ENCODE measurements at regions not wholly inside any gene's neighbourhood (a gene's known extent, or its start where the extent isn't known, plus 50 kb on each side); places are given as distances from the start of the nearest gene placed in this dataset.

GRCh38 chr1:225707824-225708223 lies 54.9 kb upstream of the ENAH start:
- DNase-seq (ENCODE audit: low read depth) = no peak
- TF ChIP-seq, protein P1, sequence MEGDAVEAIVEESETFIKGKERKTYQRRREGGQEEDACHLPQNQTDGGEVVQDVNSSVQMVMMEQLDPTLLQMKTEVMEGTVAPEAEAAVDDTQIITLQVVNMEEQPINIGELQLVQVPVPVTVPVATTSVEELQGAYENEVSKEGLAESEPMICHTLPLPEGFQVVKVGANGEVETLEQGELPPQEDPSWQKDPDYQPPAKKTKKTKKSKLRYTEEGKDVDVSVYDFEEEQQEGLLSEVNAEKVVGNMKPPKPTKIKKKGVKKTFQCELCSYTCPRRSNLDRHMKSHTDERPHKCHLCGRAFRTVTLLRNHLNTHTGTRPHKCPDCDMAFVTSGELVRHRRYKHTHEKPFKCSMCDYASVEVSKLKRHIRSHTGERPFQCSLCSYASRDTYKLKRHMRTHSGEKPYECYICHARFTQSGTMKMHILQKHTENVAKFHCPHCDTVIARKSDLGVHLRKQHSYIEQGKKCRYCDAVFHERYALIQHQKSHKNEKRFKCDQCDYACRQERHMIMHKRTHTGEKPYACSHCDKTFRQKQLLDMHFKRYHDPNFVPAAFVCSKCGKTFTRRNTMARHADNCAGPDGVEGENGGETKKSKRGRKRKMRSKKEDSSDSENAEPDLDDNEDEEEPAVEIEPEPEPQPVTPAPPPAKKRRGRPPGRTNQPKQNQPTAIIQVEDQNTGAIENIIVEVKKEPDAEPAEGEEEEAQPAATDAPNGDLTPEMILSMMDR (conservative IDR thresholded peaks at IDR 0.05; ENCODE audit: low read depth, low read length) = no peak
- H3K4me3 ChIP-seq (ENCODE audit: low read depth, low read length) = no peak overlapping the region

DNA sequence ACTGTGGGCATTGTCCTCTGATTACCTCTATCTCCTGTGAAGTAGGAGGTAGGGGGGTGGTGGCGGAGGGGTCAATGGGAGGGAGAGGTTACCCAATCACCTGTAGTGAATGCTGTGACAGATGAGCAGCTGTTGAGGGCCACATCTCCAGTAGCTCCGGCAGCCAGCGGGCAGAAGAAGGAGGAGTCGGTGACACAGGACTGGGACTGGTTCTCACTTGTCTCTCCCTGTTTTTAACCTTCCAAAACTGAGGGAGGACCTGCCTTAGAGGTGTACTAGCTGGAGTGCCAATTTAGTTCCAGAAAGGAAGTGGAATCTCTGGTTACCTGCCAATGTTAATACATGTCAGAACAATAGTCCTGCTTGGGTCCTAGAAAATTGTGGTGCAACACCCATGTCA lies 56.2 kb upstream of the ENAH start:
- H3K4me3 ChIP-seq (ENCODE audit: low read depth, low read length) = no peak overlapping the region
- TF ChIP-seq, protein P1 (conservative IDR thresholded peaks at IDR 0.05; ENCODE audit: low read depth, low read length) = no peak
- DNase-seq (ENCODE audit: low read depth) = no peak

DNA sequence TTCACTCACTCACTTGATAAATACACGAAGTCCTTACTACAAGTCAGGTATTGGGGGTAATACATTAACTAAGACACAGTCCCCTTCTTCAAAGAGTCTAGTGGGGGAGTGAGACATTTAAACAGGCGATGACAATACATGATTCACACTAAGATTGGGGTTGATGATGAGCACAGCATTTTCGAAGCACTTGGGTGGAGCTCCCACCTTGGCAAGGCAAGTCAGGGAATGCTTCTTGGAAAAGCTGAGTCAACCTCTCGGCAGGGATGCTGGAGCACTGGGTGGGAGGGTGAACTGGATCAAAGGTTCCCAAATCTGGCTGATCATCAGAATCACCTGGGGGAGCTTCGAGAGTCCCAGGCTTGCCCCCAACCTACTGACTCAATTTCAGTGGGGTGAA lies 57.9 kb upstream of the ENAH start:
- H3K4me3 ChIP-seq (ENCODE audit: low read depth, low read length) = no peak overlapping the region
- peak; percentile 56 for DNase-seq (ENCODE audit: low read depth)
- TF ChIP-seq, protein P1 (conservative IDR thresholded peaks at IDR 0.05; ENCODE audit: low read depth, low read length) = no peak

DNA sequence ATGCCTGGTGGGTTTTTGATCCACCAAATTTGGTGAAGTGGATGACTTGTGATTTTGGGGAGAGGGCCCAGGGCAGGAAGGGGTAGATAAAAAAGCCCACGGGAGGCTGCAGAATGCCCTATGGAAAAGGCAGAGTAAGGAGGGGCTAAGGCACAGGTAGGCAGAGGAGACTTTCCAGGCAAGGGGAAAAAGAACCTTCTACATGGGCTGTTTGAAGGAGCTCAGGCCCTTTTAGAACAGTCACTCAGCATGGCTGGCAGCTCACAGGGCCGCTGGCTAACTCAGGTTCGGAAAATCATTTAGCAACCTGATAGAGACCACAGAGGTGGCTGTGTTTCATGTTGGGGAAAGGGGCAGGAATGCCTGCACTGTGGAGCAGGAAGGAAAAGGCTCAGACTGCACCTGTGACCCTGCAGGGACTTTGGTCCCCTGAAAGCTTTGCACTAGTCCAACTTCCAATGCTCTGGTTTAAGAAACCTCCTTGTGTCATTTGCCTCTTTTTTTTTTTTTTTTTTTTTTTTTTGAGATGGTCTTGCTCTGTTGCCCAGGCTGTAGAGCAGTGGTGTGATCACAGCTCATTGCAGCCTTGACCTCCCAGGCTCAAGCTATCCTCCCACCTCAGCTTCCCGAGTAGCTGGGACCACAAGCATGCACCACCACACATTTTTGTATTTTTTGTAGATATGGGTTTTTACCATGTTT lies 58.5 kb upstream of the ENAH start:
- H3K4me3 ChIP-seq (ENCODE audit: low read depth, low read length) = no peak overlapping the region
- TF ChIP-seq, protein P1 (conservative IDR thresholded peaks at IDR 0.05; ENCODE audit: low read depth, low read length) = no peak
- DNase-seq (ENCODE audit: low read depth) = no peak

DNA sequence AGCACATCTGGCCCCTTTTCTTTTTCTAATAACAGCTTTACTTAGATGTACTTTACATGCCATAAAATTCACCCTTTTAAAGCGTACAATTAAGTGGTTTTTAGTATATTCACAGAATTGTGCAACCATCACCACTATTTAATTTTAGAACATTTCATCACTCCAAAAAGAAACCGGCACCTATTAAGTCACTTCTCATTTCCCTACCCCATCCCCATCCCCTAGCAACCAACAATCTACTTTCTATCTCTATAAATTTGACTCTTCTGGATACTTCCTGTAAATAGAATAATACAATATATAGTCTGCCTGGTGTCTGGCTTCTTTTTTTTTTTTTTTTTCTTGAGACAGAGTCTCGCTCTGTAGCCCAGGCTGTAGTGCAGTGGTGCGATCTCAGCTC lies 59.5 kb upstream of the ENAH start:
- H3K4me3 ChIP-seq (ENCODE audit: low read depth, low read length) = no peak overlapping the region
- TF ChIP-seq, protein P1 (conservative IDR thresholded peaks at IDR 0.05; ENCODE audit: low read depth, low read length) = no peak
- no peak for DNase-seq (ENCODE audit: low read depth)

GRCh38 chr1:225713281-225713680 lies 60.4 kb upstream of the ENAH start:
- H3K4me3 ChIP-seq (ENCODE audit: low read depth, low read length) = no peak overlapping the region
- TF ChIP-seq, protein P1 (conservative IDR thresholded peaks at IDR 0.05; ENCODE audit: low read depth, low read length) = no peak
- no peak for DNase-seq (ENCODE audit: low read depth)

- no peak overlapping the region for H3K4me3 ChIP-seq (ENCODE audit: low read depth, low read length)
- DNase-seq (ENCODE audit: low read depth) = no peak
- TF ChIP-seq, protein P1 (conservative IDR thresholded peaks at IDR 0.05; ENCODE audit: low read depth, low read length) = no peak
Observed at GRCh38 chr1:225720937-225721336, 56.7 kb upstream of the SRP9 start.

Measured in epithelial cell of proximal tubule (primary cell).